ENCODE measurements at regions not wholly inside any gene's neighbourhood (a gene's known extent, or its start where the extent isn't known, plus 50 kb on each side); places are given as distances from the start of the nearest gene placed in this dataset.

GRCh38 chr13:79190932-79191331 lies 215.1 kb downstream of the RBM26 start:
- DNase-seq: no peak
- H3K27ac ChIP-seq (ENCODE audit: low read depth in 2 of 2, low read length in 1 of 2): no peak overlapping the region
- 31% methylated on average over 2 of the region's 2 CpGs for WGBS (ENCODE audit: low lambda C conversion rate)
- H3K4me2 ChIP-seq: no peak overlapping the region
- H3F3A ChIP-seq (replicated peaks; ENCODE audit: insufficient read depth): no peaks in the 10 kb centered on the region
- no peaks in the 10 kb centered on the region for H3K36me3 ChIP-seq (replicated peaks in 1 of 2; ENCODE audit: control insufficient read depth in 1 of 2, insufficient read depth in 2 of 2, low read length in 1 of 2)
- H3K4me1 ChIP-seq (ENCODE audit: control insufficient read depth in 1 of 2, insufficient read depth in 2 of 2, low read depth in 1 of 2, low read length in 1 of 2): no peaks in the 10 kb centered on the region
- no peaks in the 10 kb centered on the region for H4K20me1 ChIP-seq (ENCODE audit: insufficient read depth)
- POLR2A ChIA-PET: no interaction called here
- H3K4me3 ChIP-seq (ENCODE audit: low read depth in 2 of 2, low read length in 1 of 2): no peak overlapping the region
- no peaks in the 10 kb centered on the region for H3K79me2 ChIP-seq (ENCODE audit: insufficient read depth)
- no peak for TF ChIP-seq YY1 (IDR thresholded peaks at IDR 0.05; ENCODE audit: low read depth)
- TF ChIP-seq GATA2 (CRISPR knock-in tag; IDR thresholded peaks at IDR 0.05): no peak
- no peaks in the 10 kb centered on the region for H3K27me3 ChIP-seq (ENCODE audit: insufficient read depth)
- no peaks in the 10 kb centered on the region for H3K9me2 ChIP-seq
- no peak overlapping the region for H3K9ac ChIP-seq
- CTCF ChIA-PET: no interaction called here
- no peaks in the 10 kb centered on the region for H3K9me3 ChIP-seq
- no peak overlapping the region for H2AFZ ChIP-seq (ENCODE audit: low read depth)

GRCh38 chr13:79187917-79188690 lies 218.0 kb downstream of the RBM26 start:
- Histone ChIP-seq H3K36me3 (replicated peaks in 1 of 2; ENCODE audit: control insufficient read depth in 1 of 2, insufficient read depth in 2 of 2, low read length in 1 of 2) (no peaks in the 10 kb centered on the region), H3K4me3 (ENCODE audit: low read depth in 2 of 2, low read length in 1 of 2) (no peak overlapping the region), H3F3A (replicated peaks; ENCODE audit: insufficient read depth) (no peaks in the 10 kb centered on the region), H4K20me1 (ENCODE audit: insufficient read depth) (no peaks in the 10 kb centered on the region), H2AFZ (ENCODE audit: low read depth) (no peak overlapping the region), H3K9me2 (no peaks in the 10 kb centered on the region), H3K9me3 (no peaks in the 10 kb centered on the region), H3K27ac (ENCODE audit: low read depth in 2 of 2, low read length in 1 of 2) (no peak overlapping the region), H3K4me2 (no peak overlapping the region), H3K79me2 (ENCODE audit: insufficient read depth) (no peaks in the 10 kb centered on the region), H3K27me3 (ENCODE audit: insufficient read depth) (no peaks in the 10 kb centered on the region), H3K4me1 (ENCODE audit: control insufficient read depth in 1 of 2, insufficient read depth in 2 of 2, low read depth in 1 of 2, low read length in 1 of 2) (no peaks in the 10 kb centered on the region), H3K9ac (no peak overlapping the region)
- POLR2A ChIA-PET: no interaction called here
- WGBS (ENCODE audit: low lambda C conversion rate): 24% methylated on average over 3 of the region's 3 CpGs
- TF ChIP-seq TCF12 (IDR thresholded peaks at IDR 0.05): no peak
- no peak for TF ChIP-seq SIN3A (IDR thresholded peaks at IDR 0.05; ENCODE audit: borderline replicate concordance, low read depth, low read length)
- no peak for TF ChIP-seq MXI1 (IDR thresholded peaks at IDR 0.05; ENCODE audit: low read depth, low read length)
- TF ChIP-seq SMC3 (IDR thresholded peaks at IDR 0.05; ENCODE audit: low read depth, low read length): no peak
- no peak for TF ChIP-seq CHD2 (IDR thresholded peaks at IDR 0.05; ENCODE audit: low read length, partially characterized antibody)
- TF ChIP-seq ELF1 (IDR thresholded peaks at IDR 0.05): no peak
- no peak for TF ChIP-seq RXRA (IDR thresholded peaks at IDR 0.05; ENCODE audit: borderline replicate concordance, low read depth)
- TF ChIP-seq, protein P1, sequence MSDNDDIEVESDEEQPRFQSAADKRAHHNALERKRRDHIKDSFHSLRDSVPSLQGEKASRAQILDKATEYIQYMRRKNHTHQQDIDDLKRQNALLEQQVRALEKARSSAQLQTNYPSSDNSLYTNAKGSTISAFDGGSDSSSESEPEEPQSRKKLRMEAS (IDR thresholded peaks at IDR 0.05; ENCODE audit: low read depth): no peak
- no peak for TF ChIP-seq GABPA (IDR thresholded peaks at IDR 0.05; ENCODE audit: low read depth)
- TF ChIP-seq MEF2A (IDR thresholded peaks at IDR 0.05; ENCODE audit: borderline replicate concordance, low read depth): no peak
- no peak for TF ChIP-seq TAF1 (IDR thresholded peaks at IDR 0.05; ENCODE audit: borderline replicate concordance, low read depth, low read length)
- no peak for TF ChIP-seq EZH2phosphoT487 (IDR thresholded peaks at IDR 0.05; ENCODE audit: borderline replicate concordance, low read depth)
- TF ChIP-seq RCOR1 (IDR thresholded peaks at IDR 0.05; ENCODE audit: low read length): no peak
- TF ChIP-seq TEAD4 (IDR thresholded peaks at IDR 0.05; ENCODE audit: borderline replicate concordance, insufficient read depth): no peak
- no peak for DNase-seq
- CTCF ChIA-PET: no interaction called here

All from SK-N-SH (cell line).